HG03064 (cell line): ENCODE measurements at regions not wholly inside any gene's neighbourhood (a gene's known extent, or its start where the extent isn't known, plus 50 kb on each side); places are given as distances from the start of the nearest gene placed in this dataset.
"Not testable (repeated sequence)": the region's sequence is repeated elsewhere in the genome, so short reads cannot be mapped to it uniquely, and the experiment has no call there.

ENCODE experiments used
- ATAC-seq: cut with Tn5 transposase; IDR thresholded peaks from one replicate; pipeline ENCODE4 v1.9.1; 2021; ENCODE audit warnings: low read depth; ENCODE audit not compliant: unreplicated experiment

GRCh38 chr10:26355241-26355640 is 82.9 kb upstream of the APBB1IP start:
- no peak for ATAC-seq

- ATAC-seq, result peak; percentile 56
Observed at GRCh38 chr10:26357203-26357602, 80.9 kb upstream of the APBB1IP start.

GRCh38 chr10:26358071-26358470 is 80.1 kb upstream of the APBB1IP start:
- ATAC-seq, result no peak

- ATAC-seq, result no peak
Observed at GRCh38 chr10:26359670-26360069, 78.5 kb upstream of the APBB1IP start.

GRCh38 chr10:26361351-26361750 is 76.8 kb upstream of the APBB1IP start:
- no peak for ATAC-seq

GRCh38 chr10:26361971-26362370 is 76.2 kb upstream of the APBB1IP start:
- ATAC-seq, result no peak

- no peak for ATAC-seq
Observed at GRCh38 chr10:26365681-26366358, 72.3 kb upstream of the APBB1IP start.

- not testable (repeated sequence) for ATAC-seq
Observed at GRCh38 chr10:26367035-26367434, 71.1 kb upstream of the APBB1IP start.

- ATAC-seq, result no peak
Observed at GRCh38 chr10:26367771-26368170, 70.4 kb upstream of the APBB1IP start.

GRCh38 chr10:26368463-26368862 is 69.7 kb upstream of the APBB1IP start:
- ATAC-seq, result no peak

- peak; percentile 65 for ATAC-seq
Observed at GRCh38 chr10:26372513-26373354, 65.4 kb upstream of the APBB1IP start.

- ATAC-seq, result no peak
Observed at GRCh38 chr10:26374426-26374825, 63.7 kb upstream of the APBB1IP start.

GRCh38 chr10:26377224-26377810 is 60.8 kb upstream of the APBB1IP start:
- not testable (repeated sequence) for ATAC-seq

GRCh38 chr10:26378861-26379294 is 59.3 kb upstream of the APBB1IP start:
- ATAC-seq, result no peak

- ATAC-seq, result no peak
Observed at GRCh38 chr10:26380815-26381214, 57.3 kb upstream of the APBB1IP start.

- no peak for ATAC-seq
Observed at GRCh38 chr10:26381986-26382385, 56.2 kb upstream of the APBB1IP start.

GRCh38 chr10:26384600-26384999 is 53.5 kb upstream of the APBB1IP start:
- no peak for ATAC-seq

GRCh38 chr10:26385443-26385842 is 52.7 kb upstream of the APBB1IP start:
- ATAC-seq, result no peak

GRCh38 chr10:26386781-26387180 is 51.4 kb upstream of the APBB1IP start:
- no peak for ATAC-seq
